Vagina (tissue), 2 donors: ENCODE measurements at regions not wholly inside any gene's neighbourhood (a gene's known extent, or its start where the extent isn't known, plus 50 kb on each side); places are given as distances from the start of the nearest gene placed in this dataset.

Experiments used
- CTCF ChIP-seq, 3 experiments: fragments of 450-650 bp in 2 of 3; fragments of 200-600 bp in 1 of 3; sonication (generic) in 1 of 3; IDR thresholded peaks; one replicate each; pipeline ENCODE4 v1.5.1; 2017 to 2019; ENCODE audit warnings: antibody characterized with exemption in 3 of 3, mild to moderate bottlenecking in 2 of 3, moderate library complexity in 2 of 3
- POLR2A ChIP-seq, 2 donors: fragments of 450-650 bp; IDR thresholded peaks; one replicate each; pipeline ENCODE4 v1.6.1; 2017; ENCODE audit warnings: antibody characterized with exemption in 2 of 2, mild to moderate bottlenecking in 2 of 2, moderate library complexity in 2 of 2
- POLR2AphosphoS5 ChIP-seq, 2 donors: sonication (generic); formaldehyde crosslinking; IDR thresholded peaks; one replicate each; pipeline ENCODE4 v1.9.0; 2017; ENCODE audit warnings: antibody characterized with exemption in 2 of 2, mild to moderate bottlenecking in 2 of 2, low read depth in 1 of 2; ENCODE audit not compliant: insufficient read depth in 1 of 2

GRCh38 chr2:8332646-8333045 lies 349.2 kb upstream of the ID2 start:
- TF ChIP-seq CTCF (IDR thresholded peaks at IDR 0.05), result no peak
- TF ChIP-seq POLR2A (IDR thresholded peaks at IDR 0.05), result no peak
- TF ChIP-seq POLR2AphosphoS5 (IDR thresholded peaks at IDR 0.05; ENCODE audit: insufficient read depth in 1 of 2, low read depth in 1 of 2), result no peak
